ENCODE measurements at regions not wholly inside any gene's neighbourhood (a gene's known extent, or its start where the extent isn't known, plus 50 kb on each side); places are given as distances from the start of the nearest gene placed in this dataset.

- no peak for DNase-seq
- TF ChIP-seq GATA1 (IDR thresholded peaks at IDR 0.05; ENCODE audit: low read depth, low read length), result no peak
- TF ChIP-seq POLR2A (IDR thresholded peaks at IDR 0.05; ENCODE audit: low read length), result no peak
Observed at GRCh38 chr5:145574889-145575573, 260.1 kb downstream of the PRELID2 start.

GRCh38 chr5:145568581-145568980 lies 266.6 kb downstream of the PRELID2 start:
- DNase-seq, result no peak
- no peak for TF ChIP-seq GATA1 (IDR thresholded peaks at IDR 0.05; ENCODE audit: low read depth, low read length)
- TF ChIP-seq POLR2A (IDR thresholded peaks at IDR 0.05; ENCODE audit: low read length), result no peak

GRCh38 chr5:145562931-145563330 lies 272.2 kb downstream of the PRELID2 start:
- no peak for DNase-seq
- TF ChIP-seq POLR2A (IDR thresholded peaks at IDR 0.05; ENCODE audit: low read length) (no peak), GATA1 (IDR thresholded peaks at IDR 0.05; ENCODE audit: low read depth, low read length) (no peak)

- no peak for DNase-seq
- no peak for TF ChIP-seq POLR2A (IDR thresholded peaks at IDR 0.05; ENCODE audit: low read length)
- no peak for TF ChIP-seq GATA1 (IDR thresholded peaks at IDR 0.05; ENCODE audit: low read depth, low read length)
Observed at GRCh38 chr5:145558288-145558687, 276.9 kb downstream of the PRELID2 start.

GRCh38 chr5:145557345-145557744 lies 277.8 kb downstream of the PRELID2 start:
- TF ChIP-seq GATA1 (IDR thresholded peaks at IDR 0.05; ENCODE audit: low read depth, low read length), result no peak
- TF ChIP-seq POLR2A (IDR thresholded peaks at IDR 0.05; ENCODE audit: low read length), result no peak
- no peak for DNase-seq

- TF ChIP-seq GATA1 (IDR thresholded peaks at IDR 0.05; ENCODE audit: low read depth, low read length), result no peak
- TF ChIP-seq POLR2A (IDR thresholded peaks at IDR 0.05; ENCODE audit: low read length), result no peak
- DNase-seq, result no peak
Observed at GRCh38 chr5:145554399-145554798, 280.7 kb downstream of the PRELID2 start.

GRCh38 chr5:145553177-145553576 lies 282.0 kb downstream of the PRELID2 start:
- no peak for DNase-seq
- TF ChIP-seq GATA1 (IDR thresholded peaks at IDR 0.05; ENCODE audit: low read depth, low read length) (no peak), POLR2A (IDR thresholded peaks at IDR 0.05; ENCODE audit: low read length) (no peak)

GRCh38 chr5:145551714-145552113 lies 283.4 kb downstream of the PRELID2 start:
- TF ChIP-seq POLR2A (IDR thresholded peaks at IDR 0.05; ENCODE audit: low read length) (no peak), GATA1 (IDR thresholded peaks at IDR 0.05; ENCODE audit: low read depth, low read length) (no peak)
- DNase-seq, result no peak

- TF ChIP-seq GATA1 (IDR thresholded peaks at IDR 0.05; ENCODE audit: low read depth, low read length), result no peak
- TF ChIP-seq POLR2A (IDR thresholded peaks at IDR 0.05; ENCODE audit: low read length), result no peak
- no peak for DNase-seq
Observed at GRCh38 chr5:145548097-145548496, 287.0 kb downstream of the PRELID2 start.

GRCh38 chr5:145544401-145544800 lies 290.7 kb downstream of the PRELID2 start:
- TF ChIP-seq POLR2A (IDR thresholded peaks at IDR 0.05; ENCODE audit: low read length), result no peak
- TF ChIP-seq GATA1 (IDR thresholded peaks at IDR 0.05; ENCODE audit: low read depth, low read length), result no peak
- no peak for DNase-seq

- DNase-seq, result no peak
- no peak for TF ChIP-seq GATA1 (IDR thresholded peaks at IDR 0.05; ENCODE audit: low read depth, low read length)
- no peak for TF ChIP-seq POLR2A (IDR thresholded peaks at IDR 0.05; ENCODE audit: low read length)
Observed at GRCh38 chr5:145543968-145544367, 291.2 kb downstream of the PRELID2 start.

- no peak for TF ChIP-seq GATA1 (IDR thresholded peaks at IDR 0.05; ENCODE audit: low read depth, low read length)
- TF ChIP-seq POLR2A (IDR thresholded peaks at IDR 0.05; ENCODE audit: low read length), result no peak
Observed at GRCh38 chr5:145540375-145540774, 294.8 kb downstream of the PRELID2 start.

GRCh38 chr5:145539201-145539600 lies 295.9 kb downstream of the PRELID2 start:
- no peak for TF ChIP-seq POLR2A (IDR thresholded peaks at IDR 0.05; ENCODE audit: low read length)
- no peak for TF ChIP-seq GATA1 (IDR thresholded peaks at IDR 0.05; ENCODE audit: low read depth, low read length)
- no peak for DNase-seq

More at GRCh38 chr5:145540375-145540774, 294.8 kb downstream of the PRELID2 start:
- DNase-seq, result no peak

- no peak for DNase-seq
- TF ChIP-seq POLR2A (IDR thresholded peaks at IDR 0.05; ENCODE audit: low read length) (no peak), GATA1 (IDR thresholded peaks at IDR 0.05; ENCODE audit: low read depth, low read length) (no peak)
Observed at GRCh38 chr5:145536133-145536532, 299.0 kb downstream of the PRELID2 start.

GRCh38 chr5:145531038-145531734 lies 304.0 kb downstream of the PRELID2 start:
- TF ChIP-seq GATA1 (IDR thresholded peaks at IDR 0.05; ENCODE audit: low read depth, low read length) (no peak), POLR2A (IDR thresholded peaks at IDR 0.05; ENCODE audit: low read length) (no peak)
- no peak for DNase-seq
